HEK293 (cell line): ENCODE measurements at regions not wholly inside any gene's neighbourhood (a gene's known extent, or its start where the extent isn't known, plus 50 kb on each side); places are given as distances from the start of the nearest gene placed in this dataset.

Source experiments
- CTCF ChIA-PET: fragments of 350-600 bp; formaldehyde crosslinking; extraction: SDS; loops from one replicate; lab custom pipeline; 2021; ENCODE audit warnings: antibody characterized with exemption; lab: Yijun Ruan, JAX
- POLR2A ChIA-PET: fragments of 300-600 bp; formaldehyde crosslinking; extraction: SDS; loops from one replicate; lab custom pipeline; 2020; ENCODE audit warnings: antibody characterized with exemption, inconsistent platforms; lab: Yijun Ruan, JAX
- H3K27ac ChIP-seq: fragments of 200-500 bp; sonication (Bioruptor generic); 2 replicates; pipeline ENCODE4 v1.5.1; 2014; ENCODE audit warnings: low read depth, low read length, control low read depth, inconsistent platforms; ENCODE audit errors: extremely low read depth
- H3K36me3 ChIP-seq, 2 experiments: fragments of 200-500 bp in 1 of 2; sonication (Bioruptor generic) in 1 of 2; 1 replicate in 1 of 2; 2 replicates in 1 of 2; pipeline ENCODE4 v1.5.1; 2014 to 2017; ENCODE audit warnings: inconsistent platforms in 2 of 2, low read length in 2 of 2; ENCODE audit not compliant: control insufficient read depth in 2 of 2, insufficient read depth in 1 of 2
- H3K4me1 ChIP-seq: fragments of 200-500 bp; sonication (Bioruptor generic); 2 replicates; pipeline ENCODE4 v1.5.1; 2014; ENCODE audit warnings: mild to moderate bottlenecking, low read length, inconsistent platforms; ENCODE audit not compliant: control insufficient read depth, insufficient read depth
- H3K4me3 ChIP-seq: 2 replicates; pipeline ENCODE4 v1.5.1; 2011; ENCODE audit warnings: low read depth, mild to moderate bottlenecking, control low read depth, low read length, moderate library complexity
- H3K9me3 ChIP-seq: fragments of 200-500 bp; sonication (Bioruptor generic); 2 replicates; pipeline ENCODE4 v1.5.1; 2014; ENCODE audit warnings: low read depth, low read length, inconsistent platforms; ENCODE audit not compliant: control insufficient read depth, insufficient read depth
- ATF2 ChIP-seq: fragments of 450-650 bp; formaldehyde crosslinking; IDR thresholded peaks from 2 replicates; pipeline ENCODE4 v1.5.1; 2016; ENCODE audit warnings: missing biosample characterization, missing genetic modification characterization, low read depth
- MYNN ChIP-seq: fragments of 450-650 bp; formaldehyde crosslinking; IDR thresholded peaks from 2 replicates; pipeline ENCODE4 v1.5.1; 2016; ENCODE audit warnings: missing biosample characterization, missing genetic modification characterization, borderline replicate concordance
- PBX3 ChIP-seq: sonication (generic); formaldehyde crosslinking; IDR thresholded peaks from 2 replicates; pipeline ENCODE4 v1.8.1; 2022; ENCODE audit warnings: mild to moderate bottlenecking, moderate library complexity, missing genetic modification reagents
- TRIM28 ChIP-seq: IDR thresholded peaks from 2 replicates; pipeline ENCODE4 v1.6.1; 2011; ENCODE audit warnings: low read length, control low read depth, borderline replicate concordance
- ZBTB20 ChIP-seq: fragments of 450-650 bp; formaldehyde crosslinking; IDR thresholded peaks from 2 replicates; pipeline ENCODE4 v1.5.1; 2016; ENCODE audit warnings: missing biosample characterization, missing genetic modification characterization
- ZBTB8A ChIP-seq: fragments of 450-650 bp; formaldehyde crosslinking; IDR thresholded peaks from 2 replicates; pipeline ENCODE4 v1.5.1; 2016; ENCODE audit warnings: missing biosample characterization, missing genetic modification characterization
- ZNF132 ChIP-seq: fragments of 450-650 bp; formaldehyde crosslinking; IDR thresholded peaks from 2 replicates; pipeline ENCODE4 v1.5.1; 2017; ENCODE audit warnings: missing biosample characterization, missing genetic modification characterization, borderline replicate concordance
- ZNF19 ChIP-seq: fragments of 450-650 bp; formaldehyde crosslinking; IDR thresholded peaks from 2 replicates; pipeline ENCODE4; 2016; ENCODE audit warnings: missing biosample characterization, missing genetic modification characterization, low read depth
- ZNF362 ChIP-seq: fragments of 450-650 bp; formaldehyde crosslinking; IDR thresholded peaks from 2 replicates; pipeline ENCODE4 v1.5.1; 2016; ENCODE audit warnings: missing biosample characterization, missing genetic modification characterization
- ZNF366 ChIP-seq: fragments of 450-650 bp; formaldehyde crosslinking; conservative IDR thresholded peaks from 2 replicates; pipeline ENCODE4 v1.5.1; 2016; ENCODE audit warnings: missing biosample characterization, missing genetic modification characterization
- ZNF501 ChIP-seq: fragments of 450-650 bp; formaldehyde crosslinking; IDR thresholded peaks from 2 replicates; pipeline ENCODE4 v1.5.1; 2016; ENCODE audit warnings: missing biosample characterization, missing genetic modification characterization
- ZNF510 ChIP-seq: fragments of 450-650 bp; formaldehyde crosslinking; IDR thresholded peaks from 2 replicates; pipeline ENCODE4 v1.5.1; 2018; ENCODE audit warnings: mild to moderate bottlenecking, missing genetic modification characterization, missing biosample characterization; ENCODE audit not compliant: insufficient replicate concordance
- ZNF548 ChIP-seq: fragments of 450-650 bp; formaldehyde crosslinking; IDR thresholded peaks from 2 replicates; pipeline ENCODE4 v1.5.1; 2016; ENCODE audit warnings: missing biosample characterization, missing genetic modification characterization
- ZNF558 ChIP-seq: fragments of 450-650 bp; formaldehyde crosslinking; IDR thresholded peaks from 2 replicates; pipeline ENCODE4 v1.5.1; 2016; ENCODE audit warnings: missing biosample characterization, missing genetic modification characterization
- ZNF792 ChIP-seq: fragments of 450-650 bp; formaldehyde crosslinking; IDR thresholded peaks from 2 replicates; pipeline ENCODE4 v1.5.1; 2016; ENCODE audit warnings: missing biosample characterization, missing genetic modification characterization
- TF ChIP-seq, protein P1 (sequence below): fragments of 450-650 bp; formaldehyde crosslinking; IDR thresholded peaks from 2 replicates; pipeline ENCODE4 v1.5.1; 2016; ENCODE audit warnings: missing biosample characterization, missing genetic modification characterization, borderline replicate concordance
- TF ChIP-seq, protein P2 (sequence below): fragments of 450-650 bp; formaldehyde crosslinking; IDR thresholded peaks from 2 replicates; pipeline ENCODE4 v1.5.1; 2016; ENCODE audit warnings: missing biosample characterization, missing genetic modification characterization
- TF ChIP-seq, protein P3 (sequence below): fragments of 450-650 bp; formaldehyde crosslinking; conservative IDR thresholded peaks from 2 replicates; pipeline ENCODE4 v1.5.1; 2016; ENCODE audit warnings: low read depth, missing biosample characterization, missing genetic modification characterization

DNA sequence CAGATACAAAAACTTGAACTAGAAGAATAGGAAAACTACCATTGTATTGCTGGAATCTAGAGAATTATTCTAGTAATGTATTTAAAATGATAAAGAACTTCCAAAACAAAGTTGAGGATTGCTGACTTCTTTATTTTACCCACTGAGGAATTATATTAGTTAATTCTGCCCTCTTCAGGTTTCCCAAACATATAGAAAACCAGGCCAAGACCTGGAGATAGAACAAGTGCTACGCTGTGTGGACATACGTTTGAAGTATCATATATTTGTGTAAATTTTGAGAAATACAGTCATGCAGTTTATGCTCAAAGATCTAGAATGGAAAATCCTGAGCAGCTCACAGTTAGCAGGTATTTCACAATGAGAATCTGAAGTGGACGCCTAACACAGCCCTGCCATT, 162.3 kb upstream of the CYLC2 start:
- Histone ChIP-seq H3K9me3 (no peaks in the 10 kb centered on the region), H3K27ac (no peak overlapping the region), H3K4me1 (no peaks in the 10 kb centered on the region)
- CTCF ChIA-PET: no interaction called here
- TF ChIP-seq ZNF366 (tag by site-specific recombination): no peak
- TF ChIP-seq, protein P1, sequence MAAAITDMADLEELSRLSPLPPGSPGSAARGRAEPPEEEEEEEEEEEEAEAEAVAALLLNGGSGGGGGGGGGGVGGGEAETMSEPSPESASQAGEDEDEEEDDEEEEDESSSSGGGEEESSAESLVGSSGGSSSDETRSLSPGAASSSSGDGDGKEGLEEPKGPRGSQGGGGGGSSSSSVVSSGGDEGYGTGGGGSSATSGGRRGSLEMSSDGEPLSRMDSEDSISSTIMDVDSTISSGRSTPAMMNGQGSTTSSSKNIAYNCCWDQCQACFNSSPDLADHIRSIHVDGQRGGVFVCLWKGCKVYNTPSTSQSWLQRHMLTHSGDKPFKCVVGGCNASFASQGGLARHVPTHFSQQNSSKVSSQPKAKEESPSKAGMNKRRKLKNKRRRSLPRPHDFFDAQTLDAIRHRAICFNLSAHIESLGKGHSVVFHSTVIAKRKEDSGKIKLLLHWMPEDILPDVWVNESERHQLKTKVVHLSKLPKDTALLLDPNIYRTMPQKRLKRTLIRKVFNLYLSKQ: no peak
- TF ChIP-seq, protein P2, sequence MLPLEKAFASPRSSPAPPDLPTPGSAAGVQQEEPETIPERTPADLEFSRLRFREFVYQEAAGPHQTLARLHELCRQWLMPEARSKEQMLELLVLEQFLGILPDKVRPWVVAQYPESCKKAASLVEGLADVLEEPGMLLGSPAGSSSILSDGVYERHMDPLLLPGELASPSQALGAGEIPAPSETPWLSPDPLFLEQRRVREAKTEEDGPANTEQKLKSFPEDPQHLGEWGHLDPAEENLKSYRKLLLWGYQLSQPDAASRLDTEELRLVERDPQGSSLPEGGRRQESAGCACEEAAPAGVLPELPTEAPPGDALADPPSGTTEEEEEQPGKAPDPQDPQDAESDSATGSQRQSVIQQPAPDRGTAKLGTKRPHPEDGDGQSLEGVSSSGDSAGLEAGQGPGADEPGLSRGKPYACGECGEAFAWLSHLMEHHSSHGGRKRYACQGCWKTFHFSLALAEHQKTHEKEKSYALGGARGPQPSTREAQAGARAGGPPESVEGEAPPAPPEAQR (tag by site-specific recombination): no peak
- TF ChIP-seq TRIM28: no peak
- TF ChIP-seq ZNF510 (tag by site-specific recombination): no peak
- TF ChIP-seq ZNF548: no peak
- TF ChIP-seq ZNF501: no peak
- no peak for TF ChIP-seq ZNF19
- TF ChIP-seq ATF2: no peak
- no peak for TF ChIP-seq MYNN
- TF ChIP-seq PBX3 (CRISPR knock-in tag): no peak
- TF ChIP-seq, all 188 proteins: peak for 0
- POLR2A ChIA-PET: no interaction called here
- Histone ChIP-seq H3K4me3 (no peak overlapping the region), H3K36me3 (no peaks in the 10 kb centered on the region)

DNA sequence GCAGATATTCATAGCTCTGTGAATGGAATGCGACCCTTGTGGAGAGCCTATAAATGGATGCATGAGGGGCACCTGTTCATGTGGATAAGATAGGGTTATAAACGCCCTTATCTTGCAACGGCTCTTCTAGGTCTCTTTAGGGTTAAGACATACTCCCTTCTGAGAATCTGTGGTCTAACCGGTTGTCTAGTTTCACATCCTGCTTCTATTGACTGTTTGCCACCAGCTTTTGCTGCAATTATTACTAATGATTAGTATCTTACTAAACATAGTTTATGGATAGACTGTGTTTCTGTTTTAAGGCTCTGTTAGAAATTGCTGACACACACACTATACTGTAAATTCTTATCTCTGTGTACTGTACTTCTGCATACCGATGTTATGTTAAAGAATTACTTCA, 198.9 kb upstream of the CYLC2 start:
- POLR2A ChIA-PET: no interaction called here
- CTCF ChIA-PET: interaction anchor here (0.6 kb wide), 1 partner anchor 710 kb away, joined by 3 read pairs; no protein-coding TSS in a partner anchor

More for the DNA sequence above, 198.9 kb upstream of the CYLC2 start:
- Histone ChIP-seq H3K4me3 (no peak overlapping the region), H3K27ac (no peak overlapping the region), H3K9me3 (no peaks in the 10 kb centered on the region), H3K4me1 (no peaks in the 10 kb centered on the region), H3K36me3 (no peaks in the 10 kb centered on the region)
- no peak for TF ChIP-seq ZNF792 (tag by site-specific recombination)
- no peak for TF ChIP-seq ZNF558
- no peak for TF ChIP-seq ZNF548
- TF ChIP-seq ZNF362 (tag by site-specific recombination): no peak
- TF ChIP-seq, protein P3, sequence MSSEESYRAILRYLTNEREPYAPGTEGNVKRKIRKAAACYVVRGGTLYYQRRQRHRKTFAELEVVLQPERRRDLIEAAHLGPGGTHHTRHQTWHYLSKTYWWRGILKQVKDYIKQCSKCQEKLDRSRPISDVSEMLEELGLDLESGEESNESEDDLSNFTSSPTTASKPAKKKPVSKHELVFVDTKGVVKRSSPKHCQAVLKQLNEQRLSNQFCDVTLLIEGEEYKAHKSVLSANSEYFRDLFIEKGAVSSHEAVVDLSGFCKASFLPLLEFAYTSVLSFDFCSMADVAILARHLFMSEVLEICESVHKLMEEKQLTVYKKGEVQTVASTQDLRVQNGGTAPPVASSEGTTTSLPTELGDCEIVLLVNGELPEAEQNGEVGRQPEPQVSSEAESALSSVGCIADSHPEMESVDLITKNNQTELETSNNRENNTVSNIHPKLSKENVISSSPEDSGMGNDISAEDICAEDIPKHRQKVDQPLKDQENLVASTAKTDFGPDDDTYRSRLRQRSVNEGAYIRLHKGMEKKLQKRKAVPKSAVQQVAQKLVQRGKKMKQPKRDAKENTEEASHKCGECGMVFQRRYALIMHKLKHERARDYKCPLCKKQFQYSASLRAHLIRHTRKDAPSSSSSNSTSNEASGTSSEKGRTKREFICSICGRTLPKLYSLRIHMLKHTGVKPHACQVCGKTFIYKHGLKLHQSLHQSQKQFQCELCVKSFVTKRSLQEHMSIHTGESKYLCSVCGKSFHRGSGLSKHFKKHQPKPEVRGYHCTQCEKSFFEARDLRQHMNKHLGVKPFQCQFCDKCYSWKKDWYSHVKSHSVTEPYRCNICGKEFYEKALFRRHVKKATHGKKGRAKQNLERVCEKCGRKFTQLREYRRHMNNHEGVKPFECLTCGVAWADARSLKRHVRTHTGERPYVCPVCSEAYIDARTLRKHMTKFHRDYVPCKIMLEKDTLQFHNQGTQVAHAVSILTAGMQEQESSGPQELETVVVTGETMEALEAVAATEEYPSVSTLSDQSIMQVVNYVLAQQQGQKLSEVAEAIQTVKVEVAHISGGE (tag by site-specific recombination): no peak
- TF ChIP-seq ZBTB20 (tag by site-specific recombination): no peak
- no peak for TF ChIP-seq ZBTB8A
- TF ChIP-seq ZNF132 (tag by site-specific recombination): no peak
